IPS DF 19.7 (cell line): ENCODE measurements at regions not wholly inside any gene's neighbourhood (a gene's known extent, or its start where the extent isn't known, plus 50 kb on each side); places are given as distances from the start of the nearest gene placed in this dataset.
"Not testable (repeated sequence)": the region's sequence is repeated elsewhere in the genome, so short reads cannot be mapped to it uniquely, and the experiment has no call there.

Source experiments
- DNase-seq: peaks from one replicate; pipeline ENCODE4 v3.0.0-alpha.2; 2013; ENCODE audit warnings: low read depth, low spot score

DNA sequence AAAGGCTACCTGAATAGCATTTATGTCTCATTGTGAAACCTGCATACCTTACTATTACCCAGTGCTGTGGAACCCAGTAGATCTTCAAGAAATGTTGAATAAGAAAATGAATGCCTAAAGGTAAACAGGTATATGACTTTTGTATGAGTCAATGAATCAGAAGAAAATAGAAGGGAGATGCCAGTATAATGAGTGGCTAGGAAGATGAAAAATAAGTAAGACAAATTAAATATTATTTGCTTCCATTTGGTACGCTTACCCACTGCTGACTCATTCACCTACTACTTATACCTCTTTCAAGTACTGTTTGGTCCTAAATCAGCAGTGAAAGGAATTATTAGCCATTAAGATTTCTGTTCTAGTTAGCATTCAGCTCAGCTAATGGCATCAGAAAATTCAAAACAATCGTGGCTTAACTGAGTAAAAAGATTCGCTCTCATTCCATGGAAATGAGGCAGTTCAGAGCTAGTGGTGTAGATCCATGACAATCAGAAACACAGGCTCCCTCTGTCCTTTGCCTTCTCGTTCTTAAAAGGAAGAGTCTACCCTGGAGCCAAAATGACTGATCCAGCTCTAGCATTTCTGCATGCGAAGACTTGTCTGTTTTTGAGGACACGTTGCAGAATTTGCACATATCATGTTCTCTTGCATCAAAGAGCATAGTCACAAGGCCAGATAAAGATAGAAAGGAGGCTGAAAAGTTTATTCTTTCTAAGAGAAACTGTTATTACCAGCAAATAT is 705.8 kb upstream of the USP15 start:
- no peak for DNase-seq

DNA sequence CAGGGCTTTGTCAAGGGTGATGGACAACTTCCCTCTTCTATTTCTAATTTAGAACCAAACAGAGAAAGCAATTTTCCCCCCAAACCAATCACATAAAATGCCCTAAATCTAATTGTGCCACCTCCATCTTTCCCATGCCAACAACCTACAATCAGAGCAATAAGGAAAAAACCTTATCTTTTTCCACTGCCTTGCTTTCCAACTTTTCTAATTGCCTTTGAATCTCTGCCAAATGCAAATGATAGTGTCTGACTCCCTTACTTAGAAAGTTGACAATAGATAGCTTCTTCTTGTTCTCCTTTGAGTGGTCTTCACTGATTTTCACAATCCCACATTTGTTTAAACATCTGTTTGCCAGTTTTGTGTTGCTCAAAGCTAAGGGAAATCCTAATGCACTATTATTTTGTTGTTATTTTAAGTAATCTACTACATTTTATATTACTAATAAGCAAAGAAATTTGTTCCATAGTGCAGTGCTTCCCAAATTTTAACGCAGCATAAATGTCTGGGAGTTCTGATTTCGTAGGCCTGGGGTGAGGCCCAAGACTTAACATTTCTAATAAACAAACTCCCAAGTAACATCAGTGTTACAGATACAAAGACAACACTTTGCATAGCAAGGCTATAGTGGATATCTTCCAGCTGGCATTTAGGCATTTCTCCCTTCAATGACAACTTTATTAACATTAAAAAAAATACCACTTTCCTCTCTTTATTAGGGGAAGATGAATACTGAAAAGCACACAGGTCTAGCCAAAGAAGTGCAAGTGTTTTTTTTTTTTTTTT is 696.3 kb upstream of the USP15 start:
- no peak for DNase-seq

DNA sequence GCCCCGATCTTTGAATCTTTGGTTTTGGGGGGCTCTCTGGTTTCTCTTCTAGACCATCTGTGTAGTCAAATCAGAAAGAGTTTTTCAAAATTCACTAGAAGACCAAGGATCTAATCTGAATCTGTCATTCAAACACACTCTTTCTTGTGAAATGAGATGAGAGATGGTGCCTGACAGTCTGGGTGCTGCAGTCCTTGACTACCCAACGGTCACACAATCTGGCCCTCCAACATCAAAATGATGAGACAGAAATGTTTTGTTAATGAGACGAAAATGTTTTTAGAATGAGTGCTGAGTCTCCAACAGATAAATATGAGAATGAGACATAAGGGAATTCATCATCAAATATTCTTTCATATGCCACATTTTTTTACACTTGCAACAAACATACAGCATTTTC is 695.7 kb upstream of the USP15 start:
- DNase-seq, result no peak

DNA sequence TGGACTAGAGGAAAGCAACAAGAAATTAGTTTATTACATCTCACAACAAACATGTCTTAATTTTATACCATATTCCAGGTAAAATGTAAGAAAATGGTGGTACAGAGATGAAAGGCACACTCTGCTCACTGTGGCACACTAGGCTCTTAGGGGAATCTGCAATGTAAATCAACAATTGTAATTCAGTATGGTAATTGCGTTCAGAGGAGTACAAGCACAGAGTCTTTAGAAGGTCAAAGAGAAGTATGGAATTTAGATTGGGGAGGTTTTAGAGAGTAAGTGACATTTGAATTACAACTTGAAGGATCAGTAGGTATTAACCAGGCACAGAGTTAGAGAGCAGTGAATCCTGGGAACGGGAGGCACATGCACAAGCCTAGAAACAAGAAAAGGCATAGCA is 694.0 kb upstream of the USP15 start:
- peak; percentile 7 for DNase-seq

DNA sequence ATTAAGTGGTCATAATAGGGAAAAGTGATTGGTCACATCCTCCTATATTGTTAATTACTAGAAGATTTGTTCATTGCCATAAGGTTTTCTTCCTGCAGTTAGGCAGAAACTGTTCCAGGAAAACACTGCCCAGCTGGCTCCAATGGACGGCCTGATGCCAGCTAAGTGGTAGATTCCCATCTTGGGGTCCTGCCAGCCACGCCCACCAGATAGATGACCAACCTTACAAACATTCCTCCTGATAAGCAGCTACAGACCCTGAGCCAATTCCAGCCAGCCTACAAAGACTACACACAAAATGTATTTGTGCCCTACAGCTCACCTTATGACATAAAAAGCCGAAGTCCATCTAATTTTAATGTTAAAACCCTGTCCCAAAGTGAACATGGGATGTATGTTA is 685.9 kb upstream of the USP15 start:
- no peak for DNase-seq

DNA sequence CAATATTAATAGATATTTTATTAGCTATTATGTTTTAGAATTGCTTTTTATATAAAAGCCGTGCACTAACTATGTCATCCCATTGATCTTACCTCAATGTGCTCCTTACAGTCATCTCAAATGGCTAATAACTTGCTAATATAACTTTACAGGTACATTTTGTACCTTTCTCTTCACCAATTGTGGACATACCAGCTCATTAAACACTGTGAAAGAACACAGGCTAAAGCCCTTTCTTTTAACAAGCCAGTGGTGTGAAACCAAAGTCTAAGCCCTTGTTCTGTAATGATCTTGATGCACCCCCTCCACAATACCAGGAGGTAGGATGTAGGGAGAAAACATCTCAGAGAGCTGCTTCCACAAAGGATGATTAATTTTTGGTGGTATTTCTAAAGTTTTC is 675.3 kb upstream of the USP15 start:
- no peak for DNase-seq

DNA sequence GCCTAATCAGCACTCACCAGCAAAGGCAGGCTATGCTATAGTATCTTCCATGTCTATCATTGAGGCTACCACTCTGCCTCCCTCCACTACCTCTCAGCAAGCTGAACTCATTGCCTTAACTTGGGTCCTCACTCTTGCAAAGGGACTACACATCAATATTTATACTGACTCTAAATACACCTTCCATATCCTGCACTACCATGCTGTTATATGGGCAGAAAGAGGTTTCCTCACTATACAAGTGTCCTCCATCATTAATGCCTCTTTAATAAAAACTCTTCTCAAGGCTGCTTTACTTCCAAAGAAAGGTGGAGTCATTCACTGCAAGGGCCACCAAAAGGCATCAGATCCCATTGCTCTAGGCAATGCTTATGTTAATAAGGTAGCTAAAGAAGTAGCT is 669.3 kb upstream of the USP15 start:
- not testable (repeated sequence) for DNase-seq

DNA sequence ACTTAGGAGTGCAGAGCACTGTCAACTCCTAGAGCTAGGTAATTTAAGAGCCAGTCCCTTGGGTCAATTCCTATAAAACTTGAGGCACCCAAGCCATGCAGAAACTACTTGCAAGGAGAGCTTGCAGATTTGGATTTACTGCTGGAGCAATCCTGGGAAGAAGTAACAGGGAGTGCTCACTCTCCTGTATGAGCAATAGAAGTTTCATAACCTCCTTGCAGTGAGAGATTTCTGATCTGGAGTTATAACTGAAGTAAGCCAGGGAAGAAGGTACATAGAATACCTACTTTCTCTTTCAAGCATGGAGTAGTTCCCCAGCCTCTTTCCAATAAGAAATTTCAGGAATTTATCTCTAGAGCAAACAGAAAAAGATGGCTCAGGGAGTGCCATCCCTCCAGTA is 650.1 kb upstream of the USP15 start:
- no peak for DNase-seq

DNA sequence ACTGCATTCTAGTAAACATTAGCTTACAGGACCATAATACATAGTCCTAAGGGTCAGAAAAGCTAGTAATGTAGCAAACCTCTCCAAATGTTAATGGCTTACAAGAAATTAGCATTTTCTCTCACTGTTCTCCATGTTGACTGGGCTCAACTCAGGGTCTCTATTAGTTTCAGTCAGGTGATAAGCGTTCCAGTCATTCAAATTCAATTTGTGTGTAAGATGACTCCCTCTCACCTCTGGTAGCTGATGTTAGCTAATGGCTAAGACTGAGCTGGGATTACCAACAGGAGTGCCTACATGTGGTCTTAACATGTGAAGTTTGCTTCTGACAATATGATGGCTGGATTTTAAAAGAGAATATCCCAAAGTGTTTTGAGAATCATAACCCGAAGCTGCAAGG is 630.5 kb upstream of the USP15 start:
- no peak for DNase-seq

DNA sequence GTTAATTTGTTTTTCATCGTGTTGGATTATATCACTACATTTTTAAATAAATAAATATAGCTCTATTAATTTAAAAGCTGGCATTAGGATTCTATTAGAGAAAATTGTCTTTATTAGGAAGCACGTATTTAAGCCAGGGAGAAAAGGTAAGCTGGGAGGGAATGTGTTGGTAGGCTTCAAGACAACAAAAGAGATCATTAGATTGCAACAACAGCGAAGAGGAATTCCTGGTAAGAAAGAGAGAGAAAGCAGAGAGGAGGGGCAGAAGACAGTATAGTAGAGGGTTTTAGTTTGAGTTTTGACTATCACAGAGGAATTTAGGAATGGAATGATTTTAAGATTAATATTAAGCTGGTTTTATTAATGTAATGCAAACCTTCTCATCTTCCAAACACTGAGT is 613.6 kb upstream of the USP15 start:
- no peak for DNase-seq

DNA sequence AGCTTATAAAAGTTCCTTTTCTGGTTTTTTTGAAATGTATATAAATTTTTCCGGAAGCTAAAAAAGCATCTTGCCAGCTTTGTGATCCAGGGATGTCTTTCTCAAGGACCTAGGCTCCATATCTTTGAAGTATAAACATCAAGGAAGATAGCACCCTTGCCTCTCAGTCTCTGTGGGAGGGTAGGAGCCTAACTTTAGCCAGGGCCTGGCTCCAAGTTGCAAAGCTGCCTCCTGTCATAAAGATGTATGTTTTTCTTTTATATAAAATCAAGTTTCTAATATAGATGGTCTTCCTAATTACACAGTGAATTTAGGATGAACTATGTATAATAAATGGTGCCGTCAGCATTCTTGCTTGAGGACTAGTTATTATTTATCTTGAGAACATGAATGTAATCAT is 612.6 kb upstream of the USP15 start:
- no peak for DNase-seq

DNA sequence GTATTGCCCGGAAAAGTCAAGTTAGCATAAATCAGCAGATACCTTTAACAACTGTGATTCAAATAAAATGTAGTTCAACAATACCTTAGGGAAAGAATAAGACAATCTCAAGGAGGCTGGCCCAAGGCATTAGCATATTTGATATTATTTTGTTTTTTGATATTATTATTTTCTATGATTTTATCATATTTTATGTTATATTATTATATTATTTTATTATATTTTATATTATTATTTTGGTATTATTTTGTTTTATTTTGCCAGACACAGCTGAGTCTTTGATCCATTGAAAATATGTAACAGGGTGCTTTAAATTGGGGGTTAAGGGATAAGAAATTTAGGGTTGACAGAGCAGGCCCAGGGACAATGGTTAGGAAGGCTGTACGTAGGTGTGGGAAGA is 607.9 kb upstream of the USP15 start:
- DNase-seq, result no peak

DNA sequence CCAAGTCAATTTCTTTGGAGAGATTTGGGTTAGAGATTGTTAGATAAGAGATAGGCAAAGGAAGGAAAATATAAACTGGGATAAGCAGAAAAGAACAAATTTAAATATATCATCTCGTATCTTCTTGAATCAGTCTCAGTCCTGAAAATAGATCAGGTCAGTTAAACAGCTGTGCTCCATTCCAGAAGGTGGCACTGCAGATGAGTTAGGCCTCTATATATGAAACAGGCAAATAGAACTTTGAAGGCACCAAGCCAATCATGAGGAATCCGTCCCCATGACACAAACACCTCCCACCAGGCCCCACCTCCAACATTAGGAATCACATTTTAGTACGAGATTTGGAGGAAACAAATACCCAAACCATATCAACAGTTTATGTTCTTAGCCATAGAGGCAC is 605.5 kb upstream of the USP15 start:
- no peak for DNase-seq

DNA sequence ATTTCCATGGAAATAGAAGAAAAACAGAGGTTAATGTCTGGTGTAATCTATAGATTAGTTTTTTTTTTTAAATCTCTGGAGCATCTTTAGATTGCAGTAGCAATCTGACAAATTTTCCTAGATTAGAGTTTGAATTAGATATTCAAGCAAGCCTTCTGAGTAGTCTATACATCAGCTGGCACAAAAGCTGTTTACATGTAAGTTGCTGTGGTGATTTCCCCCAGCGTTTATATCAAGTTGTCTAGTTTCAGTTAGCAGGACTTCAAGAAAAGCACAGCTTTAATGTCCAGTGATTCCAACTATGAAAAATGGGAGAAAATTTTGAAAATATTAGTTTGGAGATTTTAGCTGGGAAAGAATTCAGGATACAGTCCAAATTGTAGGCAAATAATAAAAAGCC is 605.0 kb upstream of the USP15 start:
- no peak for DNase-seq

DNA sequence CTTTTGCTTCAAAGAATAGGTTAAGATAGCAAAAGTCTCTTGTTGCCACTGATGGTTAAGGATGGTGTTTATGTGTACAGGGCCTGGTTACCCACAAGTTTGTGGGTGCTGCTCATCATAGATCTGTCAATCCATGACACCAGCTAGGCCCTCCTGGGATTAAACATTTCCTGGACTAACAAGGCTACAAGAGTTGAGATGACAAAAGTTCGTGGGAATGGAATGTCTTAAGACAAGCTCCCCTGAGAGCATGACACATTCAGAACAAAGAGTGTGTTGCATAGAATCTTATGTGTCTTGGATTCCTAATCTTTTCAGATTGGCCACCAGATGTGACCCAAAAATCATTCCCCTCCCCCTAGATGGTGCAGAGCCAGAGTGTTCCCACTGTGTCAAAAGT is 592.5 kb upstream of the USP15 start:
- DNase-seq, result no peak

DNA sequence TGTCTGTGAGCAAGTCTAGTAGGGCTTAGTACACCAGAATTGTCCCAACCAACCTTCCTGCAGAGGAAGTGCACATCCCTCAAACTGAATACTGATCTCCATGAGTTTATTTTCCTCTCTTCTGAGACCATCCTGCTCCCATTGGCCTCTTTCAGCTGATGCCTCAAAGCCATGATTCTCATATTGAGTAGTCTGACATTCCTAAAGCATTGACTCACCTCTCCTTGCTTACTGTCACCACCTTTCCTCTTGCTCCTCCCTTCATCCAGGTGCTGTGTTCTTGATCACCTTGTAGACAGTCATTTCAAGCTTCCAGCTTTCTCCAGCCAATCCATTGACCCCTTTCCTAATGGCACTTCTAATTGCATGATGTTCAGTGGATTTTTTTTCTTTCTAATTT is 583.7 kb upstream of the USP15 start:
- no peak for DNase-seq

DNA sequence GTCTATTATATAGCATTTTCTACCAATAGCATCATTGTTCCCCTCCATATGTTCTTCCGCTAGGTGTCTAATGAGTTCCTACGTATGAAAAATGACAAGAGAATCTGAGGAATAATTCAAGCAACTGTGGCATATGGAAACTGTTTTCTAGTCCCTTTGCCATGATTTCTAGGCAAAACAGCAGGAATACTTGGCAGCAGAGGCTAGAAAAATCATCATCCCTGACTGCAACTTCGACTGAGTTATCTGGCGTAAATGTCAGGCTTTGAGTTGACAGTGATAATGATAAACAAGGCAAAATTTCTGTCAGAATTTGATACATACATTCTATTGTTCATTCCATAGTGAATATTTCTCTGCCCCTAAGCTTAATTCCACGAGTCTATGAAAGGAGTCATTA is 572.8 kb upstream of the USP15 start:
- DNase-seq, result no peak

DNA sequence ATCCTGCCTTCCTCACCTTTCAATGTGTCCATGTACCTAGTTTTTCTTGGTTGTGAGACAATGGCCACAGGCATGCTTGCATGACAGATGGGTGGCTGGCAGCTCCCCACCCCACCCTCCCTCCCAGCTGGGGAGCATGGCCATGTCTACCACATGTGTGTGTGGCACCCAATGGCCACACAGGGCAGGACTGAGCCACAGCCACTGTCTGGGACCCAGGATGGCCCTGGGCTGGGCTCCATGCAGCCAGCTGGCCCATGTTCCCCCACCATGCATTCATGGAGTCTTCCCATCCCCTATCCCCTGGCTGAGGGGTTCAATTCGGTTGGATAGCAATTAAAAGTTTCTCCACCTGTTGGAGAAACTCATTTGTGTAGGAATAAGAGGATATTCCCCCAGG is 566.0 kb upstream of the USP15 start:
- no peak for DNase-seq

DNA sequence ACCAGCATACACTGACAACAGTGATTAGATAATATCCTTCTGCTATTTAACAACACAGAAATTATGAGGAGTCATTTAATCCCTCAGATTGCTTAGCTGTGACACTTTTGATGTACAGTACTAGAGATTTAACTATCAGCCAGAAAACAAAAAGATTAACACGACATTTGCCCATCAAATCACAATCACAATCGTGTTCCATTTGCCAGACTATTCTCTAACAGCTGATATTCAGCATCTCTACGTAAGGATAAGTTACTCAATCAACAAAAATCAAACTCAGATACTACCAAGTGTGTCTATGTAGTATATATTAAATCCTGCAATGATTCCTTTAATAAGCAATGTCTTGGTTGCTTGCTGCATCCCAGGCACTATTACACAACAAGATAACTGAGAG is 558.7 kb upstream of the USP15 start:
- DNase-seq, result no peak

DNA sequence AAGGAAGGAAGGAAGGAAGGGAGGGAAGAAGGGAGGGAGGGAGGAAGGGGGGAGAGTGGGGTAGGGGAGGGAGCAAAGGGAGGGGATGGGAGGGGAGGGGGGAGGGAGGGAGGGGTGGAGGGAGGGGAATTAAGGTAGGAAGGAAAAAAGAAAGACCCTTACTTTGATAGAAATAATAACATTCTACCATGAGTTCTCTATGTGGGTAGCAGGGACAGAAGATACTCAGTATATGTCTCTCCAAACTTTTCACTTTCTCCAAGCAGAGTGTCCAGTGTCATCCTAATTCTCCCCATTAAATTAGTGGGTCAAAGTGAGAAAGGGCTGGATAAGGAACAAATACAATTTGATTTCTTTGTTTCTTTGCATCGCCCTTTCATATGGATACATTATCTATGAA is 553.4 kb upstream of the USP15 start:
- DNase-seq, result no peak

DNA sequence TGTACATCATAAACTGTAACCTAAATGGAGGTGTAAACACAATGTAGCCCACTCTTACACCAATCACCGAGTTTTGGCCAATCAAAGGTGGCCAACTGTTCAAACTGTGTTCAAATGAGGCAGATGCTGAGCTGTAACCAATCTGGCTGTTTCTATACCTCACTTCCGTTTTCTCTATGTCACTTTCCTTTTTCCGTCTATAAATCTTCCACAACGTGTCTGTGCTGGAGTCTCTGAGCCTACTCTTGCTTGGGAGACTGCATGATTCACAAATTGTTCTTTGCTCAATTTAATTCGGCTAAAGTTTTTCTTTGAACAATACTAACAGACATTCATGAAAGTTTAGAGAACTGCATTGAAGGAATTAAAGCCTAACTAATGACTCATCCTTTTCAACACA is 547.1 kb upstream of the USP15 start:
- DNase-seq, result no peak

DNA sequence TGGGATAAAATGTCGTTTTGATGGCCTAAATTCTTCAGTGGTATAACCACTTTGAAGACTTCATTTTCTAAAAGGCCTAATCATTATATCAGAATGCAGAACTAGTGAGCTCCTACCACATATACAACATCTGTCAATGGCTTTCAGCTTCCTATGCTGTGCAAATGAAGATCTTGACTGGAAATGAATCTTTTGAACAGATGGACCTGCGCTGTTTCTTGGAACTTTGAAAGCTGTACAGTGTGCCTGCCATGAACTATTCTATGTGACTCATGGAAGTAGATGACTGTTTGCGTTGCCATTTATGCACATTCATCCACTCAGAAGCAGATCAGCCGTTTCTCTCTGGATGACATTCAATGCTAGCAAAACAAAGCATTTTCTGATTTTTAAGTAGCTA is 542.2 kb upstream of the USP15 start:
- no peak for DNase-seq

DNA sequence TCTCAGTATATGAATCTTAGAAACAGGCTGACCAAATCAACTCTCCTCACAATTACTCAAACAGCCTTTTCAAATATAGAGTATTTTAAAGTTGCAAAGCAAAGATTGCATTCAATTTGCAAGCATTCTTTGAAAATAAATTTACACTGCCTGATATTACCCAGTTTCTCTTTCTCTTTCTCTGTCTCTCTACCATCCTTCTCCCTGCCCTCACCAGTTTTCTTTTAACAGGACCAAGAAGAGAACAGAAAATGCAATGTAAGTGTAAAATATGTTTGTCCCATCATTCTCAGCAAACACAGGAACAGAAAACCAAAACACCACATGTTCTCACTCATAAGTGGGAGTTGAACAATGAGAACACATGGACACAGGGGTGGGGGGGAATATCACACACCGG is 520.3 kb upstream of the USP15 start:
- DNase-seq, result no peak

DNA sequence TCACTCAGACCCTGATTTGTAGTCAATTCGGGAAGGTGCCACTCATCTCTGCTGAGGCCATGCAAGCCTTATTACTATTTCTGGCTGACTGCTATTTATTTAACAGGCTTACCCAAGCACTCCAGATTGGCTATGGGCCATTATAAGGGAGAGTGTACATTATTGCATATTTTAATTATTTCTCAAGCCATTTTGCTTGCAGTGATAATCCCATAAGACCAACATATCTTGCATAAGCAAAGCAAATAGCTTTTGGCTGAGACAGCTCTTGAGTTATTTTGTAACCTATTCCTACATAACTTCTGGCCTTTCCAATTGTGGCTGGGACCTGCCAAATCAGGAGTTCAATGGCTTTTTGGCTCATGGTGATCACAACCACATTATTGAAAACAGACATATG is 509.6 kb upstream of the USP15 start:
- no peak for DNase-seq
